Smooth muscle cell (in vitro differentiated cells): ENCODE measurements at regions not wholly inside any gene's neighbourhood (a gene's known extent, or its start where the extent isn't known, plus 50 kb on each side); places are given as distances from the start of the nearest gene placed in this dataset.

ENCODE experiments used
- DNase-seq: peaks from one replicate; lab custom pipeline; 2025; ENCODE audit not compliant: unreplicated experiment; lab: John Stamatoyannopoulos, UW
- H2AFZ ChIP-seq: fragments of 200-600 bp; sonication (generic); 2 replicates; pipeline ENCODE4 v1.6.0; 2016; ENCODE audit warnings: antibody characterized with exemption, low read depth, mild to moderate bottlenecking
- H3F3A ChIP-seq: fragments of 200-600 bp; sonication (generic); 2 replicates; pipeline ENCODE4 v1.6.0; 2017; ENCODE audit warnings: antibody characterized with exemption, low read depth
- H3K27ac ChIP-seq: fragments of 200-600 bp; sonication (generic); 2 replicates; pipeline ENCODE4 v1.5.1; 2016; ENCODE audit warnings: low read depth, mild to moderate bottlenecking
- H3K27me3 ChIP-seq: fragments of 200-600 bp; sonication (generic); 2 replicates; pipeline ENCODE4 v1.6.1; 2016; ENCODE audit warnings: low read depth, mild to moderate bottlenecking
- H3K36me3 ChIP-seq: fragments of 200-600 bp; sonication (generic); 2 replicates; pipeline ENCODE4 v1.5.1; 2016; ENCODE audit warnings: low read depth
- H3K4me1 ChIP-seq: fragments of 200-600 bp; sonication (generic); 2 replicates; pipeline ENCODE4 v1.5.1; 2016; ENCODE audit warnings: low read depth
- H3K4me2 ChIP-seq: fragments of 200-600 bp; sonication (generic); 2 replicates; pipeline ENCODE4 v1.6.0; 2016; ENCODE audit warnings: mild to moderate bottlenecking
- H3K4me3 ChIP-seq: fragments of 200-600 bp; sonication (generic); 2 replicates; pipeline ENCODE4 v1.5.1; 2016; ENCODE audit warnings: mild to moderate bottlenecking
- H3K79me2 ChIP-seq: fragments of 200-600 bp; sonication (generic); 2 replicates; pipeline ENCODE4 v1.6.0; 2016; ENCODE audit warnings: low read depth, mild to moderate bottlenecking
- H3K9ac ChIP-seq: fragments of 200-600 bp; sonication (generic); 2 replicates; pipeline ENCODE4 v1.6.0; 2016; ENCODE audit warnings: low read depth
- H3K9me3 ChIP-seq: fragments of 200-600 bp; sonication (generic); replicated peaks from 2 replicates; pipeline ENCODE4 v1.5.1; 2016; ENCODE audit warnings: low read depth
- H4K20me1 ChIP-seq: fragments of 200-600 bp; sonication (generic); 2 replicates; pipeline ENCODE4 v1.6.0; 2016; ENCODE audit warnings: low read depth
- WGBS: methylation state at CpG from one replicate; pipeline ENCODE4 v1.1.7; 2016; ENCODE audit warnings: low lambda C conversion rate; 5-methylcytosine and 5-hydroxymethylcytosine counted together
- TF ChIP-seq, protein P1 (sequence below): fragments of 200-600 bp; sonication (generic); IDR thresholded peaks from 2 replicates; pipeline ENCODE4 v1.5.1; 2017; ENCODE audit warnings: borderline replicate concordance, mild to moderate bottlenecking, antibody characterized with exemption; ENCODE audit not compliant: insufficient read depth, poor library complexity, severe bottlenecking

DNA sequence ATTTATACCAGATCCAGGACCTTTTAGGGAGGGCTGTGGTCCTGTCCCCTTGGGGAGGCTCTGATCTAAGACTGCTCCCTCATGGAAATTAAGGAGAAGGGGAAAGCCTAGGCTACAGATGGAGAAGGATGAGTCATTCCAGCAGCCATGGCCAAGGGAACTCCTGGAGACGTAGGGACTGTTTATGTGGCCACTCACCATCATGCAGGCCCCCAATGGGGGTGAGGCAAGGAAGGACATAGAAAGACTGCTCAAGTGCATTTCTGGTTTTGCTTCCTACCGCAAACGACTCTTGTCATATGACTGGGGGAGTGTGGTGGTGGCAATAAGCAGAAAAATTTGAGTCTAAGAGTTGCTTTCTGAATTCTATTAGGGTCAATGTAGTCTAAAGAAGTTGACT, 54.0 kb upstream of the CYP1B1 start:
- Histone ChIP-seq H3F3A (peaks cover 5% of the 10 kb centered on the region), H3K79me2 (no peaks in the 10 kb centered on the region), H3K36me3 (no peaks in the 10 kb centered on the region), H4K20me1 (no peaks in the 10 kb centered on the region), H3K27me3 (no peaks in the 10 kb centered on the region), H2AFZ (no peak overlapping the region), H3K4me1 (no peaks in the 10 kb centered on the region), H3K4me3 (no peak overlapping the region), H3K27ac (peak overlapping the region; percentile 42), H3K4me2 (no peak overlapping the region), H3K9ac (no peak overlapping the region), H3K9me3 (no peaks in the 10 kb centered on the region)
- TF ChIP-seq, protein P1, sequence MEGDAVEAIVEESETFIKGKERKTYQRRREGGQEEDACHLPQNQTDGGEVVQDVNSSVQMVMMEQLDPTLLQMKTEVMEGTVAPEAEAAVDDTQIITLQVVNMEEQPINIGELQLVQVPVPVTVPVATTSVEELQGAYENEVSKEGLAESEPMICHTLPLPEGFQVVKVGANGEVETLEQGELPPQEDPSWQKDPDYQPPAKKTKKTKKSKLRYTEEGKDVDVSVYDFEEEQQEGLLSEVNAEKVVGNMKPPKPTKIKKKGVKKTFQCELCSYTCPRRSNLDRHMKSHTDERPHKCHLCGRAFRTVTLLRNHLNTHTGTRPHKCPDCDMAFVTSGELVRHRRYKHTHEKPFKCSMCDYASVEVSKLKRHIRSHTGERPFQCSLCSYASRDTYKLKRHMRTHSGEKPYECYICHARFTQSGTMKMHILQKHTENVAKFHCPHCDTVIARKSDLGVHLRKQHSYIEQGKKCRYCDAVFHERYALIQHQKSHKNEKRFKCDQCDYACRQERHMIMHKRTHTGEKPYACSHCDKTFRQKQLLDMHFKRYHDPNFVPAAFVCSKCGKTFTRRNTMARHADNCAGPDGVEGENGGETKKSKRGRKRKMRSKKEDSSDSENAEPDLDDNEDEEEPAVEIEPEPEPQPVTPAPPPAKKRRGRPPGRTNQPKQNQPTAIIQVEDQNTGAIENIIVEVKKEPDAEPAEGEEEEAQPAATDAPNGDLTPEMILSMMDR = no peak
- WGBS = 70% methylated on average over 3 of the region's 3 CpGs
- no peak for DNase-seq

DNA sequence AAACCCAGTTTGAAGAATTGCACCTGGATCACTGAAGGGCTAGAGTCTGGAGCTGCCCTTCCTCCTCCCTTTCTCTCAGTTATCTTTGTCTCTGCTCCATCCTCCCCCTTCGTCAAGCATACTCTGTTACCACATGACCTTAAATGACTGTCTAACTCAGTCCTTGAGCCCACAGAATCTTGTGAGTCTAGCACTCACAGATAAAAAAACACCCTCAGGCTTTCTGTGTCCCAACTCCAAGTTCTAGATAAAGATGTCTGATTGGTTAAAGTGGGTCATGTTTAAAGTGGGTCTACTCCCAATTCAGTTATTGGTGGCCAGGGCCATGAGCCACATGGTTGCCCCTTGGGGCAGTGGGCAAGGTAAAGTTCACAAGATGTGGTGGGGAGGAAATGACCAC, 53.5 kb upstream of the CYP1B1 start:
- no peaks in the 10 kb centered on the region for H3K36me3 ChIP-seq
- no peak for DNase-seq
- peaks cover 5% of the 10 kb centered on the region for H3F3A ChIP-seq
- peak overlapping the region; percentile 24 for H2AFZ ChIP-seq
- H3K9me3 ChIP-seq = no peaks in the 10 kb centered on the region
- peak overlapping the region; percentile 22 for H3K4me2 ChIP-seq
- H3K4me3 ChIP-seq = no peak overlapping the region
- H3K27ac ChIP-seq = peak overlapping the region; percentile 42
- no peaks in the 10 kb centered on the region for H3K4me1 ChIP-seq
- H3K9ac ChIP-seq = no peak overlapping the region
- no peaks in the 10 kb centered on the region for H3K79me2 ChIP-seq
- no peaks in the 10 kb centered on the region for H3K27me3 ChIP-seq
- 38% methylated on average over 1 of the region's 1 CpG for WGBS
- TF ChIP-seq, protein P1 = no peak
- H4K20me1 ChIP-seq = no peaks in the 10 kb centered on the region

DNA sequence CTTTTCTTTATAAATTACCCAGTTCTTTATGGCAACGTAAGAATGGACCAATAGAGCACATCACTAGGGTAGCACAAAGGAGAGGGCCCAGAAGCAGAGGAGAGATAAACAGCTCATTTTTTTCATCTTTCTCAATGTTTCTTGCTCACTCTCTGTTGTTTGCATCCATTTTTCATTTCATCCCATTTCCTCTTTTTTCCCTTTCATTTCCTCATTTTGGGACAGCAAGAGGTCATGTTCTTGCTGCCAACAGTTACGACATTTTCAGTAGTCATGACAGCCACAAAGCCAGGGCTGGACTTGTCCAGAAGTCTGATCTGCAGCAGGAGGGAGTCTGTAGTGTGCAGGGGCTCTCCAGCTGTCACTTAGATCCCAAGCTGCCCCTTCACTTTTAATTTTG, 52.7 kb upstream of the CYP1B1 start:
- WGBS = 46% methylated on average over 2 of the region's 2 CpGs
- no peak overlapping the region for H3K4me2 ChIP-seq
- H3F3A ChIP-seq = peaks cover 5% of the 10 kb centered on the region
- no peak overlapping the region for H3K4me3 ChIP-seq
- H3K9me3 ChIP-seq = no peaks in the 10 kb centered on the region
- no peaks in the 10 kb centered on the region for H3K27me3 ChIP-seq
- no peak for DNase-seq
- no peak overlapping the region for H3K27ac ChIP-seq
- H3K9ac ChIP-seq = no peak overlapping the region
- no peaks in the 10 kb centered on the region for H3K36me3 ChIP-seq
- no peaks in the 10 kb centered on the region for H4K20me1 ChIP-seq
- H3K4me1 ChIP-seq = no peaks in the 10 kb centered on the region
- TF ChIP-seq, protein P1 = no peak
- H3K79me2 ChIP-seq = no peaks in the 10 kb centered on the region
- no peak overlapping the region for H2AFZ ChIP-seq

DNA sequence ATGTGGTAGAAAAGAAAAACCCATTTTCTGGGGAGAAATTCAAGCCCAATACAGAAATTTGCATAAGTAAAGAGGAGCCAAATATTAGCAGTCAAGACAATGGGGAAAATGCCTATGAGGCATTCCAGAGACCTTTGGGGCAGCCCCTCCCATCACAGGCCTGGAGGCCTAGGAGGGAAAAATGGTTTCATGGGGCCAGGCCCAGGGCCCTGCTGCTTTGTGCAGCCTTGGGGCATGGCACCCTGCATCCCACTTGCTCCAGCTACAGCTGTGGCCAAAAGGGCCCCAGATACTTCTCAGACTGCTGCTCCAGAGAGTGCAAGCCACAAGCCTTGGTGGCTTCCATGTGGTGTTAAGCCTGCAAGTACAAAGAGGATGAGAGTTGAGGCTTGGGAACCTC, 51.3 kb upstream of the CYP1B1 start:
- H3K9ac ChIP-seq = no peak overlapping the region
- H3K27ac ChIP-seq = no peak overlapping the region
- H3K9me3 ChIP-seq = no peaks in the 10 kb centered on the region
- H3K79me2 ChIP-seq = no peaks in the 10 kb centered on the region
- H3K36me3 ChIP-seq = no peaks in the 10 kb centered on the region
- H3K4me2 ChIP-seq = no peak overlapping the region
- no peaks in the 10 kb centered on the region for H3K27me3 ChIP-seq
- no peaks in the 10 kb centered on the region for H3K4me1 ChIP-seq
- TF ChIP-seq, protein P1 = no peak
- H3F3A ChIP-seq = peaks cover 5% of the 10 kb centered on the region
- H3K4me3 ChIP-seq = no peak overlapping the region
- H4K20me1 ChIP-seq = no peaks in the 10 kb centered on the region
- DNase-seq = no peak
- no peak overlapping the region for H2AFZ ChIP-seq
